GM19240 (cell line): ENCODE measurements at regions not wholly inside any gene's neighbourhood (a gene's known extent, or its start where the extent isn't known, plus 50 kb on each side); places are given as distances from the start of the nearest gene placed in this dataset.
"Not testable (repeated sequence)": the region's sequence is repeated elsewhere in the genome, so short reads cannot be mapped to it uniquely, and the experiment has no call there.

Experiments
- DNase-seq: peaks from one replicate; pipeline ENCODE4 v3.0.0; 2011; ENCODE audit warnings: low spot score; ENCODE audit not compliant: insufficient read length

GRCh38 chr7:34581698-34582097 lies 76.3 kb upstream of the NPSR1 start:
- DNase-seq, result not testable (repeated sequence)

GRCh38 chr7:34584526-34584925 lies 73.5 kb upstream of the NPSR1 start:
- DNase-seq, result no peak

GRCh38 chr7:34596887-34597286 lies 61.1 kb upstream of the NPSR1 start:
- no peak for DNase-seq

- no peak for DNase-seq
Measured at GRCh38 chr7:34603711-34604444, 54.1 kb upstream of the NPSR1 start.
